Loucy (cell line): ENCODE measurements at regions not wholly inside any gene's neighbourhood (a gene's known extent, or its start where the extent isn't known, plus 50 kb on each side); places are given as distances from the start of the nearest gene placed in this dataset.

Source experiments
- H2AFZ ChIP-seq: fragments of 200-600 bp; sonication (generic); 2 replicates; pipeline ENCODE4 v1.6.0; 2016; ENCODE audit warnings: antibody characterized with exemption, mild to moderate bottlenecking, low read length, moderate library complexity
- H3F3A ChIP-seq: fragments of 200-600 bp; 2 replicates; pipeline ENCODE4 v1.6.0; 2016; ENCODE audit warnings: antibody characterized with exemption, low read depth, mild to moderate bottlenecking
- H3K27me3 ChIP-seq: fragments of 200-600 bp; sonication (generic); 2 replicates; pipeline ENCODE4 v1.6.1; 2014; ENCODE audit warnings: low read length, mild to moderate bottlenecking; ENCODE audit not compliant: insufficient read depth, poor library complexity, severe bottlenecking
- H3K36me3 ChIP-seq: fragments of 200-600 bp; sonication (generic); 2 replicates; pipeline ENCODE4 v1.6.1; 2016; ENCODE audit warnings: low read length; ENCODE audit not compliant: insufficient read depth
- H3K4me1 ChIP-seq: fragments of 200-600 bp; sonication (generic); 2 replicates; pipeline ENCODE4 v1.5.1; 2014; ENCODE audit warnings: low read length, mild to moderate bottlenecking; ENCODE audit not compliant: insufficient read depth, poor library complexity, severe bottlenecking
- H3K4me2 ChIP-seq: fragments of 200-600 bp; sonication (generic); 2 replicates; pipeline ENCODE4 v1.6.0; 2014; ENCODE audit warnings: antibody characterized with exemption, low read length, low read depth, mild to moderate bottlenecking; ENCODE audit not compliant: poor library complexity, severe bottlenecking
- H3K4me3 ChIP-seq: fragments of 200-600 bp; sonication (generic); 2 replicates; pipeline ENCODE4 v1.5.1; 2014; ENCODE audit warnings: low read length, mild to moderate bottlenecking, mixed read lengths; ENCODE audit not compliant: poor library complexity, severe bottlenecking
- H3K79me2 ChIP-seq: fragments of 200-600 bp; sonication (generic); 2 replicates; pipeline ENCODE4 v1.6.1; 2014; ENCODE audit warnings: low read length; ENCODE audit not compliant: insufficient read depth
- H3K9ac ChIP-seq: fragments of 200-600 bp; sonication (generic); 2 replicates; pipeline ENCODE4 v1.6.0; 2014; ENCODE audit warnings: mild to moderate bottlenecking, low read depth, low read length, moderate library complexity; ENCODE audit not compliant: poor library complexity, severe bottlenecking
- H3K9me2 ChIP-seq: fragments of 200-600 bp; sonication (generic); replicated peaks from 2 replicates; pipeline ENCODE4 v1.6.1; 2016; ENCODE audit warnings: low read depth, low read length, mixed read lengths
- H3K9me3 ChIP-seq: fragments of 200-600 bp; sonication (generic); 2 replicates; pipeline ENCODE4 v1.6.1; 2014; ENCODE audit warnings: mild to moderate bottlenecking, antibody characterized with exemption, low read length, low read depth; ENCODE audit not compliant: insufficient read depth
- H4K20me1 ChIP-seq: fragments of 200-600 bp; sonication (generic); 2 replicates; pipeline ENCODE4 v1.6.0; 2014; ENCODE audit warnings: antibody characterized with exemption, low read length, mild to moderate bottlenecking; ENCODE audit not compliant: insufficient read depth, poor library complexity, severe bottlenecking
- CTCF ChIP-seq: fragments of 200-600 bp; sonication (generic); conservative IDR thresholded peaks from 2 replicates; pipeline ENCODE4 v1.5.1; 2014; ENCODE audit warnings: mild to moderate bottlenecking, antibody characterized with exemption, low read length
- EZH2phosphoT487 ChIP-seq: fragments of 200-600 bp; IDR thresholded peaks from 2 replicates; pipeline ENCODE4 v1.6.1; 2018; ENCODE audit warnings: antibody characterized with exemption, mild to moderate bottlenecking, moderate library complexity, borderline replicate concordance

GRCh38 chr2:37556256-37556655 is 115.2 kb downstream of the CDC42EP3 start:
- H3K4me2 ChIP-seq, result peak overlapping the region; percentile 47
- H2AFZ ChIP-seq, result peak overlapping the region; percentile 8; the same call in 1 of the 2 replicates
- TF ChIP-seq CTCF (no peak), EZH2phosphoT487 (no peak)
- H3K27me3 ChIP-seq, result no peaks in the 10 kb centered on the region
- H3K4me1 ChIP-seq, result peaks cover 87% of the 10 kb centered on the region
- no peak overlapping the region for H3K4me3 ChIP-seq
- H3K9me3 ChIP-seq, result 0 out of 2 replicates have a peak, but pooled peaks cover 3% of the 10 kb centered on the region
- H3F3A ChIP-seq, result peaks cover 8% of the 10 kb centered on the region; the same call in 1 of the 2 replicates
- H3K79me2 ChIP-seq, result no peaks in the 10 kb centered on the region
- no peaks in the 10 kb centered on the region for H4K20me1 ChIP-seq
- H3K36me3 ChIP-seq, result no peaks in the 10 kb centered on the region
- peak overlapping the region; percentile 3 for H3K9ac ChIP-seq
- no peaks in the 10 kb centered on the region for H3K9me2 ChIP-seq

GRCh38 chr2:37558623-37559022 is 112.8 kb downstream of the CDC42EP3 start:
- H3K79me2 ChIP-seq, result no peaks in the 10 kb centered on the region
- H3K27me3 ChIP-seq, result no peaks in the 10 kb centered on the region
- 0 out of 2 replicates have a peak, but pooled peaks cover 3% of the 10 kb centered on the region for H3K9me3 ChIP-seq
- TF ChIP-seq EZH2phosphoT487 (no peak), CTCF (no peak)
- H3K4me2 ChIP-seq, result no peak overlapping the region
- no peak overlapping the region for H3K9ac ChIP-seq
- H3K4me3 ChIP-seq, result no peak overlapping the region
- no peaks in the 10 kb centered on the region for H3K36me3 ChIP-seq
- H3F3A ChIP-seq, result peaks cover 8% of the 10 kb centered on the region; the same call in 1 of the 2 replicates
- no peaks in the 10 kb centered on the region for H4K20me1 ChIP-seq
- H2AFZ ChIP-seq, result peak overlapping the region; percentile 57
- no peaks in the 10 kb centered on the region for H3K9me2 ChIP-seq
- peaks cover 81% of the 10 kb centered on the region for H3K4me1 ChIP-seq

- Histone ChIP-seq H3F3A (peaks cover 8% of the 10 kb centered on the region; the same call in 1 of the 2 replicates), H3K4me1 (peaks cover 65% of the 10 kb centered on the region), H3K79me2 (no peaks in the 10 kb centered on the region), H4K20me1 (no peaks in the 10 kb centered on the region), H3K27me3 (no peaks in the 10 kb centered on the region), H3K36me3 (no peaks in the 10 kb centered on the region), H2AFZ (peak overlapping the region; percentile 76), H3K4me3 (no peak overlapping the region), H3K9me2 (no peaks in the 10 kb centered on the region), H3K9ac (no peak overlapping the region), H3K4me2 (no peak overlapping the region), H3K9me3 (0 out of 2 replicates have a peak, but pooled peaks cover 3% of the 10 kb centered on the region)
- TF ChIP-seq EZH2phosphoT487 (no peak), CTCF (no peak)
Observed at GRCh38 chr2:37560241-37560848, 111.1 kb downstream of the CDC42EP3 start.
